OCI-LY1 (cell line): ENCODE measurements at regions not wholly inside any gene's neighbourhood (a gene's known extent, or its start where the extent isn't known, plus 50 kb on each side); places are given as distances from the start of the nearest gene placed in this dataset.

Experiments
- H2AFZ ChIP-seq: fragments of 200-600 bp; sonication (generic), shearing (Covaris generic); 2 replicates; pipeline ENCODE4 v1.6.0; 2014; ENCODE audit warnings: antibody characterized with exemption, mild to moderate bottlenecking, low read length
- H3F3A ChIP-seq: fragments of 200-600 bp; sonication (generic), shearing (Covaris generic); 2 replicates; pipeline ENCODE4 v1.6.0; 2014; ENCODE audit warnings: mild to moderate bottlenecking, antibody characterized with exemption, low read length, moderate library complexity; ENCODE audit not compliant: insufficient read depth
- H3K27ac ChIP-seq: fragments of 200-600 bp; sonication (generic); 2 replicates; pipeline ENCODE4 v1.5.1; 2014; ENCODE audit warnings: low read length, mixed run types, mild to moderate bottlenecking, low read depth; ENCODE audit not compliant: poor library complexity, severe bottlenecking
- H3K27me3 ChIP-seq: fragments of 200-600 bp; sonication (generic); 2 replicates; pipeline ENCODE4 v1.6.0; 2014; ENCODE audit warnings: antibody characterized with exemption, mild to moderate bottlenecking, low read length, moderate library complexity; ENCODE audit not compliant: insufficient read depth
- H3K36me3 ChIP-seq: fragments of 200-600 bp; sonication (generic); 2 replicates; pipeline ENCODE4 v1.6.1; 2014; ENCODE audit warnings: mild to moderate bottlenecking, antibody characterized with exemption, low read length, moderate library complexity, mixed read lengths; ENCODE audit not compliant: insufficient read depth
- H3K4me1 ChIP-seq: fragments of 200-600 bp; sonication (generic); 2 replicates; pipeline ENCODE4 v1.5.1; 2014; ENCODE audit warnings: mild to moderate bottlenecking, low read length, moderate library complexity; ENCODE audit not compliant: insufficient read depth, severe bottlenecking
- H3K4me2 ChIP-seq: fragments of 200-600 bp; sonication (generic), shearing (Covaris generic); 2 replicates; pipeline ENCODE4 v1.6.1; 2014; ENCODE audit warnings: low read length
- H3K4me3 ChIP-seq: fragments of 200-600 bp; sonication (generic); 2 replicates; pipeline ENCODE4 v1.5.1; 2014; ENCODE audit warnings: low read length, low read depth, mild to moderate bottlenecking, mixed read lengths; ENCODE audit not compliant: poor library complexity, severe bottlenecking
- H3K79me2 ChIP-seq: fragments of 200-600 bp; shearing (Covaris generic); 2 replicates; pipeline ENCODE4 v1.6.1; 2016; ENCODE audit warnings: mixed run types, low read length, mixed read lengths; ENCODE audit not compliant: insufficient read depth
- H3K9ac ChIP-seq: fragments of 200-600 bp; sonication (generic), shearing (Covaris generic); 2 replicates; pipeline ENCODE4 v1.6.1; 2014; ENCODE audit warnings: mild to moderate bottlenecking, low read length, mixed read lengths
- H3K9me2 ChIP-seq: fragments of 200-600 bp; sonication (generic), shearing (Covaris generic); 2 replicates; pipeline ENCODE4 v1.6.1; 2014; ENCODE audit warnings: low read depth, mild to moderate bottlenecking, low read length, mixed read lengths
- H3K9me3 ChIP-seq: fragments of 200-600 bp; shearing (Covaris generic); 2 replicates; pipeline ENCODE4 v1.6.1; 2014; ENCODE audit warnings: low read length, mixed read lengths
- H4K20me1 ChIP-seq: fragments of 200-600 bp; sonication (generic), shearing (Covaris generic); 2 replicates; pipeline ENCODE4 v1.6.0; 2016; ENCODE audit warnings: mild to moderate bottlenecking, low read length; ENCODE audit not compliant: insufficient read depth
- EZH2 ChIP-seq: fragments of 200-600 bp; sonication (generic), shearing (Covaris generic); IDR thresholded peaks from 2 replicates; pipeline ENCODE4 v1.8.0; 2017; ENCODE audit warnings: borderline replicate concordance, mixed run types, mild to moderate bottlenecking, antibody characterized with exemption, low read length, moderate library complexity, mixed read lengths
- TF ChIP-seq, protein P1 (sequence below): fragments of 200-600 bp; sonication (generic), shearing (Covaris generic); IDR thresholded peaks from 2 replicates; pipeline ENCODE4 v1.5.1; 2017; ENCODE audit warnings: mild to moderate bottlenecking, antibody characterized with exemption, low read length, moderate library complexity, mixed read lengths

DNA sequence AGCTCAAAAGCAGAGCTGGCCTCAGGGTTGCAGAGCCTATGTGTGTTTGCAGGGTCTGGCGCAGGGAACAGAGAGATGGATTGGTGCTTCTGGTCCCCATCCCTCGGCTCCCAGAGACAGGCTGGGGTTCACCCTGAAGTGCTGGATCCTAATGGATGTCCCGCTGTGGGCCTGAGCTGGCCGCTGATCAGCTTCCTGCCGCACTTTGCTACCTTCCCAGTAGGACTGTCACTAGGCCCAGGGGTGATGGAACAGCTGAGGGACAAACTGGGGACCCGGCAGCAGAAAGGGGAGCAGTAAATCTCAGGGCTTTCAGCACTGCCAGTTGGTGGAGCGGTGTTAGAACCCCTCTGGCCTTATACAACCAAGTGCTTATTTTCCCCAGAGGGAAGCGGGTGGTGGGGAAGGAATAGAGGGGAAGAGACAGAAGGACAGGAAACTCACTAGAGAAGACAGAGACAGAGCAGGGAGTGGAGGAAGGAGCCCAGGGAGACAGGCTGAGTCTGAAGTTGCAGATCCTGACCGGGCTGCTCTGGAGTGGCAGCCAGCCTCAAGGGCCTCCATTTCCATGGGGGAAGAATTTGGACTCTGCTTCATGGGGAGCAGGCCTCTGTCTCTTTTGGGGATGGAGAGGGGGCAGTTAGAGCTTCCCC is 78.6 kb downstream of the MRM1 start:
- Histone ChIP-seq H3K4me3 (no peak overlapping the region), H2AFZ (no peak overlapping the region), H3K4me2 (no peak overlapping the region), H3F3A (no peaks in the 10 kb centered on the region), H3K4me1 (no peaks in the 10 kb centered on the region), H4K20me1 (no peaks in the 10 kb centered on the region), H3K27ac (no peak overlapping the region), H3K36me3 (no peaks in the 10 kb centered on the region), H3K9me2 (no peaks in the 10 kb centered on the region), H3K9ac (no peak overlapping the region), H3K9me3 (no peaks in the 10 kb centered on the region), H3K79me2 (no peaks in the 10 kb centered on the region), H3K27me3 (peaks cover 5% of the 10 kb centered on the region; the same call in 1 of the 2 replicates)
- TF ChIP-seq, protein P1, sequence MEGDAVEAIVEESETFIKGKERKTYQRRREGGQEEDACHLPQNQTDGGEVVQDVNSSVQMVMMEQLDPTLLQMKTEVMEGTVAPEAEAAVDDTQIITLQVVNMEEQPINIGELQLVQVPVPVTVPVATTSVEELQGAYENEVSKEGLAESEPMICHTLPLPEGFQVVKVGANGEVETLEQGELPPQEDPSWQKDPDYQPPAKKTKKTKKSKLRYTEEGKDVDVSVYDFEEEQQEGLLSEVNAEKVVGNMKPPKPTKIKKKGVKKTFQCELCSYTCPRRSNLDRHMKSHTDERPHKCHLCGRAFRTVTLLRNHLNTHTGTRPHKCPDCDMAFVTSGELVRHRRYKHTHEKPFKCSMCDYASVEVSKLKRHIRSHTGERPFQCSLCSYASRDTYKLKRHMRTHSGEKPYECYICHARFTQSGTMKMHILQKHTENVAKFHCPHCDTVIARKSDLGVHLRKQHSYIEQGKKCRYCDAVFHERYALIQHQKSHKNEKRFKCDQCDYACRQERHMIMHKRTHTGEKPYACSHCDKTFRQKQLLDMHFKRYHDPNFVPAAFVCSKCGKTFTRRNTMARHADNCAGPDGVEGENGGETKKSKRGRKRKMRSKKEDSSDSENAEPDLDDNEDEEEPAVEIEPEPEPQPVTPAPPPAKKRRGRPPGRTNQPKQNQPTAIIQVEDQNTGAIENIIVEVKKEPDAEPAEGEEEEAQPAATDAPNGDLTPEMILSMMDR: no peak
- TF ChIP-seq EZH2: no peak

GRCh38 chr17:36680701-36681202 is 79.4 kb downstream of the MRM1 start:
- H3K4me2 ChIP-seq: no peak overlapping the region
- peaks cover 5% of the 10 kb centered on the region; the same call in 1 of the 2 replicates for H3K27me3 ChIP-seq
- H3K27ac ChIP-seq: no peak overlapping the region

GRCh38 chr17:36682773-36683172 is 81.4 kb downstream of the MRM1 start:
- H4K20me1 ChIP-seq: no peaks in the 10 kb centered on the region

More at GRCh38 chr17:36680701-36681202, 79.4 kb downstream of the MRM1 start:
- Histone ChIP-seq H2AFZ (no peak overlapping the region), H4K20me1 (no peaks in the 10 kb centered on the region), H3K4me1 (no peaks in the 10 kb centered on the region), H3F3A (no peaks in the 10 kb centered on the region), H3K79me2 (no peaks in the 10 kb centered on the region), H3K9me2 (no peaks in the 10 kb centered on the region), H3K9me3 (no peaks in the 10 kb centered on the region), H3K9ac (no peak overlapping the region), H3K36me3 (no peaks in the 10 kb centered on the region), H3K4me3 (no peak overlapping the region)
- TF ChIP-seq, protein P1: no peak

More at GRCh38 chr17:36682773-36683172, 81.4 kb downstream of the MRM1 start:
- Histone ChIP-seq H3K27ac (no peak overlapping the region), H3K4me3 (no peak overlapping the region), H3K79me2 (no peaks in the 10 kb centered on the region), H3K4me1 (no peaks in the 10 kb centered on the region), H3K9ac (no peak overlapping the region), H3K4me2 (no peak overlapping the region), H3K9me2 (no peaks in the 10 kb centered on the region), H3F3A (no peaks in the 10 kb centered on the region), H3K27me3 (peaks cover 5% of the 10 kb centered on the region; the same call in 1 of the 2 replicates), H3K9me3 (no peaks in the 10 kb centered on the region), H3K36me3 (no peaks in the 10 kb centered on the region), H2AFZ (no peak overlapping the region)
- TF ChIP-seq, protein P1: no peak
- no peak for TF ChIP-seq EZH2
